ENCODE measurements at regions not wholly inside any gene's neighbourhood (a gene's known extent, or its start where the extent isn't known, plus 50 kb on each side); places are given as distances from the start of the nearest gene placed in this dataset.

- TF ChIP-seq, protein P1, sequence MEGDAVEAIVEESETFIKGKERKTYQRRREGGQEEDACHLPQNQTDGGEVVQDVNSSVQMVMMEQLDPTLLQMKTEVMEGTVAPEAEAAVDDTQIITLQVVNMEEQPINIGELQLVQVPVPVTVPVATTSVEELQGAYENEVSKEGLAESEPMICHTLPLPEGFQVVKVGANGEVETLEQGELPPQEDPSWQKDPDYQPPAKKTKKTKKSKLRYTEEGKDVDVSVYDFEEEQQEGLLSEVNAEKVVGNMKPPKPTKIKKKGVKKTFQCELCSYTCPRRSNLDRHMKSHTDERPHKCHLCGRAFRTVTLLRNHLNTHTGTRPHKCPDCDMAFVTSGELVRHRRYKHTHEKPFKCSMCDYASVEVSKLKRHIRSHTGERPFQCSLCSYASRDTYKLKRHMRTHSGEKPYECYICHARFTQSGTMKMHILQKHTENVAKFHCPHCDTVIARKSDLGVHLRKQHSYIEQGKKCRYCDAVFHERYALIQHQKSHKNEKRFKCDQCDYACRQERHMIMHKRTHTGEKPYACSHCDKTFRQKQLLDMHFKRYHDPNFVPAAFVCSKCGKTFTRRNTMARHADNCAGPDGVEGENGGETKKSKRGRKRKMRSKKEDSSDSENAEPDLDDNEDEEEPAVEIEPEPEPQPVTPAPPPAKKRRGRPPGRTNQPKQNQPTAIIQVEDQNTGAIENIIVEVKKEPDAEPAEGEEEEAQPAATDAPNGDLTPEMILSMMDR (IDR thresholded peaks at IDR 0.05), result no peak
- TF ChIP-seq POLR2A (IDR thresholded peaks at IDR 0.05), result no peak
Observed at GRCh38 chrX:9182041-9182440, 148.1 kb upstream of the FAM9B start.
